ENCODE measurements at regions not wholly inside any gene's neighbourhood (a gene's known extent, or its start where the extent isn't known, plus 50 kb on each side); places are given as distances from the start of the nearest gene placed in this dataset.

DNA sequence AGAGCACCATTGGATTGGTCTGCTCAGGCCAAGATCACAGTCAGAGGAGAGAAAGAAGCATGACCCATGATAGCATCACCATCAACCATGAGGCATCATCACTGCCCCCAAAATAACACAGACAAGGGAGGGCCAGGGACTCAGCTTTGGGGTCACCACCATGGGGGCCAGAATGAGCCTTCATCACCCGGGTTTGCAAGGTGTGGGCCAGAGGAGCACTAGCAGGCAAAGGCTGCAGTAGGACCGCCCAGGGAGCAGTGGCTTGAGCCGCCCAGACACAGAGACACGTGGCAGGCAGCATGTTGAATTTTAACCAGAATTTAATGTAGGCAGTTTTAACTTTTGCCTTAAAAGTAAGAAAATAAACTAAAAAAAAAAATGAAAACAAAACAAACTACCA, 53.7 kb upstream of the TMPRSS2 start:
- no peak for TF ChIP-seq POLR2A (IDR thresholded peaks at IDR 0.05)
- no peak for TF ChIP-seq CTCF (IDR thresholded peaks at IDR 0.05)

Measured in thyroid gland (tissue), 4 donors.